Upper lobe of right lung (tissue), 1 donor: ENCODE measurements at regions not wholly inside any gene's neighbourhood (a gene's known extent, or its start where the extent isn't known, plus 50 kb on each side); places are given as distances from the start of the nearest gene placed in this dataset.

ENCODE experiments used
- ATAC-seq: fragments of 200-7000 bp; cut with Tn5 transposase; one replicate; pipeline ENCODE4 v1.9.1; 2020; ENCODE audit warnings: mild to moderate bottlenecking, moderate library complexity
- DNase-seq: peaks from one replicate; pipeline ENCODE4 v3.0.0-alpha.2; 2020
- H3K27ac ChIP-seq: fragments of 200-600 bp; one replicate; pipeline ENCODE4 v1.8.0; 2022
- H3K27me3 ChIP-seq: fragments of 200-600 bp; one replicate; pipeline ENCODE4 v1.8.0; 2022; ENCODE audit warnings: mild to moderate bottlenecking
- H3K36me3 ChIP-seq: fragments of 200-600 bp; one replicate; pipeline ENCODE4 v1.8.0; 2022
- H3K4me1 ChIP-seq: fragments of 200-600 bp; one replicate; pipeline ENCODE4 v1.8.0; 2022
- H3K4me3 ChIP-seq: fragments of 200-600 bp; one replicate; pipeline ENCODE4 v1.8.0; 2022; ENCODE audit warnings: mild to moderate bottlenecking
- H3K9me3 ChIP-seq: fragments of 200-600 bp; one replicate; pipeline ENCODE4 v1.8.0; 2022
- intact Hi-C: fragments of 100-400 bp; cut with DNase I; formaldehyde crosslinking; loops from one replicate; pipeline ENCODE4 v1.11.0; 2022
- TF ChIP-seq, protein P1 (sequence below): fragments of 200-600 bp; IDR thresholded peaks from one replicate; pipeline ENCODE4 v1.8.0; 2022; ENCODE audit warnings: antibody characterized with exemption
- donor health status: DM: no; HTN: yes; CAD: no; lungs with severe emphysema.

DNA sequence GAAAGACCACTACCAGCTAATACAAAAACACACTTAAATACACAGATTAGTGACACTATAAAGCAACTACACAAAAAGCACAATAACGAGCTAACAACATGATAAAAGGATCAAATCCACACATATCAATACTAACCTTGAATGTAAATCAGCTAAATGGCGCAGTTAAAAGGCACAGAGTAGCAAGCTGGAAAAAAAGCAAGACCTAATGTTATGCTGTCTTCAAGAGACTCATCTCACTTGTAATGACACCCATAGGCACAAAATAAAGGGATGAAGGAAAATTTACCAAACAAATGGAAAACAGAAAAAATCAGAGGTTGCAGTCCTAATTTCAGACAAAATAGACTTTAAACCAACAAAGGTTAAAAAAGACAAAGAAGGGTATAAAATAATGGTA, 86.3 kb downstream of the NUS1 start:
- ATAC-seq (no peak), DNase-seq (no peak)
- intact Hi-C loops: no loop called here
- Histone ChIP-seq H3K27ac (no peak overlapping the region), H3K27me3 (no peaks in the 10 kb centered on the region), H3K36me3 (no peaks in the 10 kb centered on the region), H3K4me3 (no peak overlapping the region), H3K9me3 (no peaks in the 10 kb centered on the region), H3K4me1 (no peaks in the 10 kb centered on the region)
- TF ChIP-seq, protein P1, sequence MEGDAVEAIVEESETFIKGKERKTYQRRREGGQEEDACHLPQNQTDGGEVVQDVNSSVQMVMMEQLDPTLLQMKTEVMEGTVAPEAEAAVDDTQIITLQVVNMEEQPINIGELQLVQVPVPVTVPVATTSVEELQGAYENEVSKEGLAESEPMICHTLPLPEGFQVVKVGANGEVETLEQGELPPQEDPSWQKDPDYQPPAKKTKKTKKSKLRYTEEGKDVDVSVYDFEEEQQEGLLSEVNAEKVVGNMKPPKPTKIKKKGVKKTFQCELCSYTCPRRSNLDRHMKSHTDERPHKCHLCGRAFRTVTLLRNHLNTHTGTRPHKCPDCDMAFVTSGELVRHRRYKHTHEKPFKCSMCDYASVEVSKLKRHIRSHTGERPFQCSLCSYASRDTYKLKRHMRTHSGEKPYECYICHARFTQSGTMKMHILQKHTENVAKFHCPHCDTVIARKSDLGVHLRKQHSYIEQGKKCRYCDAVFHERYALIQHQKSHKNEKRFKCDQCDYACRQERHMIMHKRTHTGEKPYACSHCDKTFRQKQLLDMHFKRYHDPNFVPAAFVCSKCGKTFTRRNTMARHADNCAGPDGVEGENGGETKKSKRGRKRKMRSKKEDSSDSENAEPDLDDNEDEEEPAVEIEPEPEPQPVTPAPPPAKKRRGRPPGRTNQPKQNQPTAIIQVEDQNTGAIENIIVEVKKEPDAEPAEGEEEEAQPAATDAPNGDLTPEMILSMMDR: no peak

DNA sequence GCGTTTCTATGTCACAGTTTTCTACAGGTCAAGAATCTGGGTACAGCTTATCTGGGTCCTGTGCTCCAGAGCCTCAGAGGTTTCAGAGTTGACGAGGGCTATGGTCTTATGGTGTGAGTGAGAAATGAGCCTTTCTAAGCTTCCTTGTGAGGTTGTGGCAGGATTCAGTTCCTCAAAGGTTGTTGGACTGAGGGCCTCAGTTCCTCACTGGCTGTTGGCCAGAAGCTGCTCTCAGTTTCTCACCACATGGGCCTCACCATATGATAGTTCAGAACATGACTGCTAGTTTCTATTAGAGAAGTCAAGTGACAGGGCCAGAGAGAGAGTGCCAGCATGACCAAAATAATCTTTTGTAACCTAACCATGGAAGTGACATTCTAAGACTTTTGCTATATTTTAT, 96.1 kb downstream of the NUS1 start:
- no peak for DNase-seq
- Histone ChIP-seq H3K4me1 (no peaks in the 10 kb centered on the region), H3K4me3 (no peak overlapping the region), H3K9me3 (no peaks in the 10 kb centered on the region), H3K27ac (no peak overlapping the region), H3K27me3 (no peaks in the 10 kb centered on the region), H3K36me3 (no peaks in the 10 kb centered on the region)
- peak; percentile 59 for ATAC-seq
- TF ChIP-seq, protein P1: no peak
- intact Hi-C loops: no loop called here

DNA sequence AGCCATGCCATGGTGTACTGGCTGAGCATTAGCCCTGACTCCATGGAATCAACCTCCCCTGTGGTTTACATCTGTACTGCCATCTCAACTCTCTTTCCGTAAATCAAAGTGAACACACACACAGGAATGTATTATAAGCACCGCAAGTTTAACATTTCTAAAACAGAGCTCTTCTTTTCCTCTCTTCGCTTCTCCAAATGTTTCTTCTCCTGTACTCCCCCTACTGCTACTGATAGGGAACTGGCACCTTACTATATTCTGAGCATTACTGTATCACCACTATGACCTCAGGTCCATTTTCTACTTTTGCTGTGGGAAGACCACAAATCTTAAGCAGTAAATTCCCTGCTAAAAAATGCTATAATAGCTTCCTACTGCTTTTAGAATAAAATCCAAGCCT, 101.2 kb downstream of the NUS1 start:
- Histone ChIP-seq H3K4me3 (no peak overlapping the region), H3K36me3 (no peaks in the 10 kb centered on the region), H3K27ac (no peak overlapping the region), H3K27me3 (no peaks in the 10 kb centered on the region), H3K9me3 (no peaks in the 10 kb centered on the region), H3K4me1 (no peaks in the 10 kb centered on the region)
- no peak for DNase-seq
- peak; percentile 42 for ATAC-seq
- TF ChIP-seq, protein P1: peak; percentile 23
- intact Hi-C loops: no loop called here

DNA sequence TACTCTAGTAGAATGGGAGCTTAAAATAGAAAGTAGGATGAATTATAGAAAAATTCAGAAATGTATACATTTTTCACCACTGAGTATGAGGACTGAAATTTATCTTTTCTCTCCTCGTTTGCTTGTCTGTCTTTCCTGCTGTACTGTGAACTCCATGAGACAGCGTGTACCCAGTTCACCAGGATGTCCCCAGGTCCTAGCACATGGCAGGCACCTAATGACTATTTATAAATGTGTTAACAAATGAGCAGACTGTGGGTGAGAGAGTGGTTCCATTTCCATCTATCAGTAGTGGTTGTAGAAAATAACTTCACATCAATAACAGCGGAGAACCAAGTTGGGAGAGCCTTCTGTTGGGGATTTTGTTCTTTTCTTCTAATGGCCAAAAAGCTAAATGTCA, 106.3 kb downstream of the NUS1 start:
- Histone ChIP-seq H3K36me3 (no peaks in the 10 kb centered on the region), H3K27me3 (no peaks in the 10 kb centered on the region), H3K4me1 (no peaks in the 10 kb centered on the region), H3K27ac (no peak overlapping the region), H3K4me3 (no peak overlapping the region), H3K9me3 (no peaks in the 10 kb centered on the region)
- intact Hi-C loops: no loop called here
- DNase-seq: no peak
- TF ChIP-seq, protein P1: no peak
- ATAC-seq: no peak

DNA sequence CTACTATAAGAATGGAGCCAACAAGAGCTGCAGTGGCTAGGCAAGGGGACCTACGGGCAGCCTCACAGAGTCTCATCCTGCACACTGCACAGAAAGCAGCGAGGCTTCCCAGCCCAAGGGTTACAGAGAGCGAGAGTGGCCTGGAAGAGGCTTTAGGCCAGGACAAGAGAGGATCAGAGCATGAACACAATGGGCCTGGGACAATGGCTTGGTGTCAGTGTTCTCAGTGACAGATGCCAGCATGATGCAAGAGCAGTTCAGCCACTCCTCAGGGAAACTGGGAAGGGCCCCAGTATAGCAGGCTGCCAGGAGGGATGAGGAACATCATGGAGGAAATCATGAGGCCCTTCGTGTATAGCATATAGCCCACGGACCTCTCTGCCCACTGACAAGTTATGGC, 108.0 kb downstream of the NUS1 start:
- Histone ChIP-seq H3K4me1 (no peaks in the 10 kb centered on the region), H3K4me3 (no peak overlapping the region), H3K27me3 (no peaks in the 10 kb centered on the region), H3K9me3 (no peaks in the 10 kb centered on the region), H3K36me3 (no peaks in the 10 kb centered on the region), H3K27ac (no peak overlapping the region)
- intact Hi-C loops: no loop called here
- DNase-seq (no peak), ATAC-seq (no peak)
- TF ChIP-seq, protein P1: no peak

DNA sequence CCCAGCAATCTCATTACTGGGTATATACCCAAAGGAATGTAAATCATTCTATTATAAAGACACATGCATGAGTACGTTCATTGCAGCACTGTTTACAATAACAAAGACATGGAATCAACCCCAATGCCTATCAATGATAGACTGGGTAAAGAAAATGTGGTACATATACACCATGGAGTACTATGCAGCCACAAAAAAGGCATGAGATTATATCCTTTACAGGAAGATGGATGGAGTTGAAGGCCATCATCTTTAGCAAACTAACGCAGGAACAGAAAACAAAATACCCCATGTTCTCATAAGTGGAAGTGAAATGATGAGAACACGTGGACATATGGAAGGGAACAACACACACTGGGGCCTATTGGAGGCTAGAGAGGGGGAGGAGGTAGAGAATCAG, 115.7 kb downstream of the NUS1 start:
- no peak overlapping the region for H3K4me3 ChIP-seq
- ATAC-seq: no peak
- no peaks in the 10 kb centered on the region for H3K27me3 ChIP-seq
- H3K27ac ChIP-seq: no peak overlapping the region
- no peak for DNase-seq
- intact Hi-C loops: no loop called here
- no peaks in the 10 kb centered on the region for H3K9me3 ChIP-seq
- TF ChIP-seq, protein P1: no peak
- H3K36me3 ChIP-seq: no peaks in the 10 kb centered on the region
- H3K4me1 ChIP-seq: no peaks in the 10 kb centered on the region
